Nephron progenitor cell (in vitro differentiated cells): ENCODE measurements at regions not wholly inside any gene's neighbourhood (a gene's known extent, or its start where the extent isn't known, plus 50 kb on each side); places are given as distances from the start of the nearest gene placed in this dataset.

Source experiments
- DNase-seq: peaks from one replicate; pipeline ENCODE4 v3.0.0; 2021
- H3K27ac Mint-ChIP-seq: 2 replicates; pipeline ENCODE4 v1.8.0; 2021; ENCODE audit warnings: mild to moderate bottlenecking, moderate library complexity, mixed read lengths
- H3K27me3 Mint-ChIP-seq: 2 replicates; pipeline ENCODE4 v1.8.0; 2021; ENCODE audit warnings: mild to moderate bottlenecking, low read depth, mixed read lengths; ENCODE audit not compliant: poor library complexity
- H3K36me3 Mint-ChIP-seq: 2 replicates; pipeline ENCODE4 v1.8.0; 2021; ENCODE audit warnings: low read depth, mixed read lengths
- H3K4me1 Mint-ChIP-seq: 2 replicates; pipeline ENCODE4 v1.8.0; 2021; ENCODE audit warnings: mixed read lengths
- H3K4me3 Mint-ChIP-seq: 2 replicates; pipeline ENCODE4 v1.8.0; 2021; ENCODE audit warnings: mild to moderate bottlenecking, moderate library complexity, mixed read lengths
- H3K9me3 Mint-ChIP-seq: 2 replicates; pipeline ENCODE4 v1.8.0; 2021; ENCODE audit warnings: mild to moderate bottlenecking, moderate library complexity, mixed read lengths
- TF ChIP-seq, protein P1 (sequence below): fragments of 200-600 bp; sonication (generic); IDR thresholded peaks from 2 replicates; pipeline ENCODE4 v1.5.0; 2021; ENCODE audit warnings: antibody characterized with exemption

DNA sequence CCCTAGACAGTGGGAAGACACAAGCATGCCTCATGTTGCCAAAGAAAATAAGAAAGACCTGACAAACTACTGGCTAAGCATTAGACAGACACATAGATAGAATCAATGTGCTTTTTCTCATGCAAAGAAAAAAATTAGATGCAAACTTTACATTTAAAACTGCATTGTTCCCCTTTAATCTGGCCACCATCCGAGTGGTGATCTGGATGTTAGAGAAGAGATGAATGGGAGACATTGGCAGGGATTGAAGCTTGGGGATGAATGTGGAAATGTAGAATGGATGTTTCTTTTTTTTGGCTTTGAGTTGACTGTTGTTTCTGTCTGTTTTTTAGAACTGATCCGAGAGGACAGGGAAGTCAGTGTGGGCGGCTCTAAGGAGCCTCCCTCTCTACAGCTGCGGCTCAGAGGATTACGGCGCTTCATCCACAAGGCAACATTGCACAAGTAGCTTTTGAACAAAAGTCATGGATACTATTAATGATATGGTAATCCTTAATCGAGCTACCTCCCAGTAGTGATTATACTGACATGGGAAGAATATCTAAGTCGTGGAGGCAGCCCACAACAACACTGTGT is 53.0 kb downstream of the HELT start:
- Mint-ChIP-seq H3K4me3 (no peak overlapping the region), H3K27me3 (peaks cover 15% of the 10 kb centered on the region), H3K27ac (peak overlapping the region; percentile 9), H3K4me1 (peaks cover 14% of the 10 kb centered on the region), H3K9me3 (no peaks in the 10 kb centered on the region), H3K36me3 (no peaks in the 10 kb centered on the region)
- TF ChIP-seq, protein P1, sequence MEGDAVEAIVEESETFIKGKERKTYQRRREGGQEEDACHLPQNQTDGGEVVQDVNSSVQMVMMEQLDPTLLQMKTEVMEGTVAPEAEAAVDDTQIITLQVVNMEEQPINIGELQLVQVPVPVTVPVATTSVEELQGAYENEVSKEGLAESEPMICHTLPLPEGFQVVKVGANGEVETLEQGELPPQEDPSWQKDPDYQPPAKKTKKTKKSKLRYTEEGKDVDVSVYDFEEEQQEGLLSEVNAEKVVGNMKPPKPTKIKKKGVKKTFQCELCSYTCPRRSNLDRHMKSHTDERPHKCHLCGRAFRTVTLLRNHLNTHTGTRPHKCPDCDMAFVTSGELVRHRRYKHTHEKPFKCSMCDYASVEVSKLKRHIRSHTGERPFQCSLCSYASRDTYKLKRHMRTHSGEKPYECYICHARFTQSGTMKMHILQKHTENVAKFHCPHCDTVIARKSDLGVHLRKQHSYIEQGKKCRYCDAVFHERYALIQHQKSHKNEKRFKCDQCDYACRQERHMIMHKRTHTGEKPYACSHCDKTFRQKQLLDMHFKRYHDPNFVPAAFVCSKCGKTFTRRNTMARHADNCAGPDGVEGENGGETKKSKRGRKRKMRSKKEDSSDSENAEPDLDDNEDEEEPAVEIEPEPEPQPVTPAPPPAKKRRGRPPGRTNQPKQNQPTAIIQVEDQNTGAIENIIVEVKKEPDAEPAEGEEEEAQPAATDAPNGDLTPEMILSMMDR, result no peak
- DNase-seq, result no peak

DNA sequence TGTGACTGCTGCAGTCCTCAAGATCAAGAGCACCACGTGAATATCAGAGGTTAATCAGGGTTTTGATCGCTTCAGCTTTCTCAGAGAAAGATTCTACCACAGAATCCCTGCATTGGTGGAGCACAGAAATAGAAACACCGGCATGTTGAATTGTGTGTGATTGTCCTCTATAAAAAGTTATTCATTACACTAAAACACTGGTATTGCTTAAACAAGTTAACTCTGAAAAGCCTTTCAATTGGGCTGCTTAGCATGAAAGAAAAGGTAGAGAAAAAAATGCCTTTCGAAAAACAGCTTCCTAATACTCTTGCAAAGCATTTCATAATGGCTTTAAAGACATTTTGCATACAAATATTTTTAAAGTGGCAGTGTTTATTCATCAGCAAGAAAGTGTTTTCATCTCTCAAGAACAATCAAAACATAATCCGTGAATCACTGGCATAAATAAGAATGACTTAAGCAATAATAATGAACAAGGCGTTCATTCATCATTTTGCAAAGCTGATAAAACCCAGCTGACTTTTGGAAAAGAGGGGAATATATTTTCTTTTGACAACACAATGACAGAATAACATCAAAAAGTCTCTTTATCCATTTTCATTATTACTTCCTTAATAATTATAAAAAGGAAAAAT is 61.1 kb downstream of the HELT start:
- Mint-ChIP-seq H3K4me1 (peaks cover 5% of the 10 kb centered on the region), H3K27me3 (peaks cover 7% of the 10 kb centered on the region), H3K36me3 (no peaks in the 10 kb centered on the region), H3K9me3 (no peaks in the 10 kb centered on the region), H3K27ac (no peak overlapping the region), H3K4me3 (no peak overlapping the region)
- DNase-seq, result no peak
- TF ChIP-seq, protein P1, result no peak

DNA sequence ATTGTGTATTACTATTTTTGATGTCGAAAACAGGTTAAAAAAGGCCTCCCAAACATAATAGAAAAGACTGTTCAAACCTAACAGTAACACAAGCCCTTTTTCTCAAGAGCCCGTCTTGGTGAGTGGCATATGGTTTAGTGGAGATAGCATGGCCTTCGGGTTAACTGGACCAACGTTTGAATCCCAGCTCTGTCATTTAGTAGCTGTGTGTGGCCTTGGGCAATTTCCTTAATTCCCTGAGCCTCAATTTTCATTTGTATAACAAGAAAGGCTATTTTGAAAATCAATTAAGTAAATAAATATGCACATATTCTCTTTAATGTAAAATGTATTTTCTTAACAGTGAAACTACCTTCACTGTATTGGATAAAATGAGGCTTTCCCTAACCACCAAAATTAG is 62.3 kb downstream of the HELT start:
- TF ChIP-seq, protein P1, result no peak
- no peak overlapping the region for H3K4me3 Mint-ChIP-seq
- peaks cover 4% of the 10 kb centered on the region for H3K27me3 Mint-ChIP-seq
- DNase-seq, result no peak
- no peaks in the 10 kb centered on the region for H3K36me3 Mint-ChIP-seq
- H3K27ac Mint-ChIP-seq, result no peak overlapping the region
- H3K9me3 Mint-ChIP-seq, result no peaks in the 10 kb centered on the region
- H3K4me1 Mint-ChIP-seq, result peaks cover 5% of the 10 kb centered on the region

DNA sequence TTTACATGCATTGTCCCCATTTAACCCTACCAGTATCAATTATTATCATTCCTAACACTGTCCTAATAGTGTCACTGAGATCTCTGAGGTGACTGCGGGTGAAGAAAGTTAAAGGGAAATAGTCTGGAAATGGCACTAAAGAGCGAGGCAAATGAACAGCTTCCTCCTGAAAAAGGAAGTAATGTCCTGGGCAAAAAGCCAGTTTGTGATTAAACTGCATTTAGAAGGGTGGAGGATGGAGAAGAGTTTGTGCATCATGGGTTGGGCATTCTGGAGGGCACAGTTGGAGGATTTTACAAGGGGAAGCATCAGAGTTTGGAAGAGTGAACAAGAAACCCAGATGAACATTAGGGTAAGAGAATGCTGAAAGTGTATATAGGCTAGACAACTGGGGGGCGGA is 60.5 kb upstream of the SLC25A4 start:
- no peaks in the 10 kb centered on the region for H3K9me3 Mint-ChIP-seq
- H3K27ac Mint-ChIP-seq, result no peak overlapping the region
- H3K27me3 Mint-ChIP-seq, result peaks cover 4% of the 10 kb centered on the region
- DNase-seq, result no peak
- H3K36me3 Mint-ChIP-seq, result no peaks in the 10 kb centered on the region
- TF ChIP-seq, protein P1, result no peak
- peaks cover 5% of the 10 kb centered on the region for H3K4me1 Mint-ChIP-seq
- H3K4me3 Mint-ChIP-seq, result no peak overlapping the region

DNA sequence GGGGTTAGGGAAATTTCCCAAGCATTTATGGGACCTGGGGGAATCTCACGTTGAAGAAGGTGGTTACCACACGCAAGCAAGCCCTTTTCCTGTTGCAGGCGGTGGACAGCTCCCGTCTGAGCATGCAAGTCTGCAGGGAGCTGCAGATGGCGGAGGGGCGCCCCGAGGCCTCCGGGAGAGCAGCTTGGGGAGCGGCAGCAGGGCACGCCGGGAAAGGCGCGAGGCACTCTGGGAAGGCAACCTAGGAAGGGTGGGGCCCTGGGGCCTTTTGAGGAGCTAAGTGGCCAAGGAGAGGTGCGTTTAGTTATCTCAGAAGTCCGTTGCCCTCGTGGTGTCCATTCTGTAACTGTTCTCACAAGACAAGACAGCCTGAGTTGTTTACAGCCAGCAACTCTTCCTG is 57.0 kb upstream of the SLC25A4 start:
- Mint-ChIP-seq H3K36me3 (no peaks in the 10 kb centered on the region), H3K27me3 (peaks cover 5% of the 10 kb centered on the region), H3K4me3 (no peak overlapping the region), H3K27ac (no peak overlapping the region), H3K4me1 (peaks cover 8% of the 10 kb centered on the region), H3K9me3 (no peaks in the 10 kb centered on the region)
- TF ChIP-seq, protein P1, result no peak
- no peak for DNase-seq

DNA sequence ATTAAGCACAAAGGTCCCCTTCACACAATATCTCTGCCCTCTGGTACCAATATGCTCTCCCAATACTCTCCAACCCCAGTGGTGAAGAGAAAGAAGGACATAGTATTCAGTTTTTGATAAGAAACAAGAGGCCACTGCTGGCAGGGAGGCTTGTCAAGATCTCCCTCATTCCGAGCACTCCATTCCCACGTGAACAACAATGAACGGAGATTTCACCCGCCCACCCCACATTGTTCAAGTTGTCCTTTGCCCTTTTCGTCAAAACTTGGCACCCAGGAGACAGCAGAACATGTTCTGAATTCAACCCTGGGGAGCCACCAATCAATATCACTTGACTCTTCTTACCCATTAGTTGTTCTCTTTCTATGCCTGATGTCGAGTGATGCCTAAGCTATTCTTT is 54.2 kb upstream of the SLC25A4 start:
- Mint-ChIP-seq H3K27me3 (peaks cover 5% of the 10 kb centered on the region), H3K4me3 (no peak overlapping the region), H3K27ac (no peak overlapping the region), H3K36me3 (no peaks in the 10 kb centered on the region), H3K9me3 (no peaks in the 10 kb centered on the region), H3K4me1 (peaks cover 18% of the 10 kb centered on the region)
- TF ChIP-seq, protein P1, result no peak
- no peak for DNase-seq
